GM12872 (cell line): ENCODE measurements at regions not wholly inside any gene's neighbourhood (a gene's known extent, or its start where the extent isn't known, plus 50 kb on each side); places are given as distances from the start of the nearest gene placed in this dataset.

Experiments
- TF ChIP-seq, protein P1 (sequence below): IDR thresholded peaks from 3 replicates; pipeline ENCODE4 v1.5.1; 2011; ENCODE audit warnings: low read depth, mild to moderate bottlenecking, low read length, moderate library complexity; ENCODE audit not compliant: insufficient read depth

DNA sequence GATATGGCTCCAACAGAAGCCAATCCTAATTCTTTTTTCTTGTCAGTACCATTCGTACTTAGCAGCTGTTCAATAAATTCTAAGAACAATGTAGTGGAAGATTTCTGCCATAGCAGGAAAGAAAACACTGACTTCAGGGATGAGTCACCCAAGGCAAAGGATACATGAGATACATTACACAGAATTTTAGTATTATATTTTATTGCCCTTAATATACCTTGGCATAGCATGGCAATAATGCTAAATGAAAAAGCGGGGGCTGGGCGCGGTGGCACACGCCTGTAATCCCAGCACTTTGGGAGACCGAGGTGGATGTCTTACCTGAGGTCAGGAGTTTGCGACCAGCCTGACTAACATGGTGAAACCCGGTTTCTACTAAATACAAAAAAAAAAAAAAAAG lies 619.1 kb upstream of the DAB2 start:
- TF ChIP-seq, protein P1, sequence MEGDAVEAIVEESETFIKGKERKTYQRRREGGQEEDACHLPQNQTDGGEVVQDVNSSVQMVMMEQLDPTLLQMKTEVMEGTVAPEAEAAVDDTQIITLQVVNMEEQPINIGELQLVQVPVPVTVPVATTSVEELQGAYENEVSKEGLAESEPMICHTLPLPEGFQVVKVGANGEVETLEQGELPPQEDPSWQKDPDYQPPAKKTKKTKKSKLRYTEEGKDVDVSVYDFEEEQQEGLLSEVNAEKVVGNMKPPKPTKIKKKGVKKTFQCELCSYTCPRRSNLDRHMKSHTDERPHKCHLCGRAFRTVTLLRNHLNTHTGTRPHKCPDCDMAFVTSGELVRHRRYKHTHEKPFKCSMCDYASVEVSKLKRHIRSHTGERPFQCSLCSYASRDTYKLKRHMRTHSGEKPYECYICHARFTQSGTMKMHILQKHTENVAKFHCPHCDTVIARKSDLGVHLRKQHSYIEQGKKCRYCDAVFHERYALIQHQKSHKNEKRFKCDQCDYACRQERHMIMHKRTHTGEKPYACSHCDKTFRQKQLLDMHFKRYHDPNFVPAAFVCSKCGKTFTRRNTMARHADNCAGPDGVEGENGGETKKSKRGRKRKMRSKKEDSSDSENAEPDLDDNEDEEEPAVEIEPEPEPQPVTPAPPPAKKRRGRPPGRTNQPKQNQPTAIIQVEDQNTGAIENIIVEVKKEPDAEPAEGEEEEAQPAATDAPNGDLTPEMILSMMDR, result no peak

DNA sequence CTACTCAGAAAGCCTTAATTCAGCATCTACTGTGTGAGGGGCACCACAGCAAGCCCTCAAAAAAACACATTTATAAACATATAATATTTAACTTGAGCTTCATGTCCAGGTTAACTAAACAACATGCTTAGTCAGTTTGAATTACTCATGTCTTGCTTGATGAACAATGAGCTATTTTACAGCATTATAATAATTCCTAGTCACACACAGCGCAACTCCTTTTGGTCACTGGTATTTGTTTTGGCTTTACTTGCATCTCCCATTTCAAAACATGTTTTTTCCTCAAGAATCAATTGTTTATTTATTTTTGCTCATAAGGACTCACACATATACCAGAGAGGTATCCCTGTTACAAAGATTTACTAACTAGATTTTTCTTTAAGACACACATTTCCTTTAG lies 616.7 kb upstream of the DAB2 start:
- TF ChIP-seq, protein P1, result no peak

DNA sequence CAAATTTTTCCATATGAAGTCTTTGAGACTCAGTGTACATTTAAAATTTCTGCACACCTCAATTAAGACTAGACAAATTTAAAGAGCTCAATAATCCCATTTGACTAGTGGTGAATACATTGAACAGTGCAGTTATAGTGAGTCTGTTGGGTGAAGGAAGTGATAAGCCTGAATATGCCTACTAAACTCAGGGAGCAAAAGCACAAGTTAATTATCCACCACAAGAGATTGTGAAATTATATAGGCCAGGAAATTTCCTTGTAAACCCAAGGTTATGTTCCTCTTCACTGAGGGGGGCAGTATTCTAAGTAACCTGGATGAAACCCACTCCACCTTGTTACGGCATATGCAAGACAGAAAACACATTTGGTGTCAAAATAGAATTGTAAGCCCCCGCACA lies 612.9 kb upstream of the DAB2 start:
- TF ChIP-seq, protein P1, result no peak

DNA sequence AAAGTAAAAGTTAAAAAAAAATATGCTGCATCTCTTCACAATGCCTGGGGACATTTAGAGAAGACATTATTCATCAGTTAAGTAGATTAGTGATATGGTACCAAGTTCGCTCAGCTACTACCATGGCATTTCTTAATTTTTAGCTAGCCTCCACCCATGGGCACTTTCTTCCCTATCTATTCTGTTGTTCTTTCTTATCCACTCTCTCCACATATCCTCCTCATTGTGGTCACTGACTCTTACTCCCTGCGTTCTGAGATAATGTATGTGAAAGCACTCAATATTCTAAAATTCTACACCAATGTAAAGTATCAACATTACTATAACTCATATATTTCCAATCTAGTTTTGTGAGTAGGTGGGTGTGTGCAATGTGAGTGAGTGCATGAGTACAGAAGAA lies 609.7 kb upstream of the DAB2 start:
- TF ChIP-seq, protein P1, result no peak

DNA sequence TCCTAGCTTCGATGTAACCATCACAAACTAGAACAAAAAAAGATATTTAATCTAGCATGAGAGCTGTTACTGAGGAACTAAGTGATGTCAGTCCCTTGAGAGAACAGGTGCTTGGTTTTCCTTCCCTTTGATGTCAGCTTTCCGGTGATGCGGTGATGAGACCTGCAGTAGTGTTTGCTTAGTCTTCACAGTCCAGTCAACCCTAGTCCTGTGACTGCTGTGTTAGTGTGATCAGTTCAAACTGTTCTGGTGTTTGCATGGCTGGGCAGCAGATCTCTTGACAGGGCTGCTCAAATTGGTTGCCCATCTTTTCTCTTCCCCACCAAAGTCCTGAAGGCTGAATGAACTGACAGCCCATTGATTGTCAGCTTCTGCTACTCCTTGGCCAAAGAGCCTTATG lies 608.6 kb upstream of the DAB2 start:
- TF ChIP-seq, protein P1, result no peak

DNA sequence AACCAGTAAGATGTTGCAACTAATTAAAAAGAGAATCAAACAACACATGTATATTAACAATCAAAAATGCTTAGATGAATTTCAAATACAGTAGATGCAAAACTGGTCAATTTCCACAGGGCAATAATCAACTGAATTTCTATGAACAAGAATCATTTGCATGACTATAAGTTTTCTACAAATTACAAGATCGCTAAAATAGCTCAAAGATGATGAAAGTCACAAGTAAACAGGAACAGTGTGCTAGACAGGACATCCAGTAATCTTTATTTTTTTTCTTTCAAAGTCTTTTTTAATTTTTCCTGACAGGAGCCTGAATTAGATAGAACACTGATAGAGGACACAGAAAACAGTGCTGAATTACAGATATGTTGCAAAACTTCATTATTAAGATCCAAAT lies 608.2 kb upstream of the DAB2 start:
- TF ChIP-seq, protein P1, result no peak

DNA sequence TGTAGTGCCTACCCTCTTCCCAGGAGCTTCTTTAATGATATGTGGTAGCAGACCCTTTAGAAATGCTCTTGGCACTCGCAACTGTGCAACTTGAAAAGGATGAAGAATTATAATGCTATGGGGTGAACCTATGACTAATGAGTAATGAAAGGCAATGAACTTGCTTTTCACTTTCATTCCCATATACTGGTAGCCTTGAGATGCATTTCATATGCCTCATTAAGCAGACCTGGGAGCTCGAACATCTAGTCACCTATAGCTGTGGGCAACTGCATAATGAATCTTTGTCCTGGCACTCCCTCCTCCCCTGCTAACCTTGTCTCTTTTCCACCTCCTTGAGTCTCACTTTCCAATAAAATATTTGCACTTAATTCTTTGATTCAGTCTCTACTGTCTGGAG lies 605.9 kb upstream of the DAB2 start:
- TF ChIP-seq, protein P1, result no peak
